ENCODE measurements at regions not wholly inside any gene's neighbourhood (a gene's known extent, or its start where the extent isn't known, plus 50 kb on each side); places are given as distances from the start of the nearest gene placed in this dataset.
"Not testable (repeated sequence)": the region's sequence is repeated elsewhere in the genome, so short reads cannot be mapped to it uniquely, and the experiment has no call there.

DNA sequence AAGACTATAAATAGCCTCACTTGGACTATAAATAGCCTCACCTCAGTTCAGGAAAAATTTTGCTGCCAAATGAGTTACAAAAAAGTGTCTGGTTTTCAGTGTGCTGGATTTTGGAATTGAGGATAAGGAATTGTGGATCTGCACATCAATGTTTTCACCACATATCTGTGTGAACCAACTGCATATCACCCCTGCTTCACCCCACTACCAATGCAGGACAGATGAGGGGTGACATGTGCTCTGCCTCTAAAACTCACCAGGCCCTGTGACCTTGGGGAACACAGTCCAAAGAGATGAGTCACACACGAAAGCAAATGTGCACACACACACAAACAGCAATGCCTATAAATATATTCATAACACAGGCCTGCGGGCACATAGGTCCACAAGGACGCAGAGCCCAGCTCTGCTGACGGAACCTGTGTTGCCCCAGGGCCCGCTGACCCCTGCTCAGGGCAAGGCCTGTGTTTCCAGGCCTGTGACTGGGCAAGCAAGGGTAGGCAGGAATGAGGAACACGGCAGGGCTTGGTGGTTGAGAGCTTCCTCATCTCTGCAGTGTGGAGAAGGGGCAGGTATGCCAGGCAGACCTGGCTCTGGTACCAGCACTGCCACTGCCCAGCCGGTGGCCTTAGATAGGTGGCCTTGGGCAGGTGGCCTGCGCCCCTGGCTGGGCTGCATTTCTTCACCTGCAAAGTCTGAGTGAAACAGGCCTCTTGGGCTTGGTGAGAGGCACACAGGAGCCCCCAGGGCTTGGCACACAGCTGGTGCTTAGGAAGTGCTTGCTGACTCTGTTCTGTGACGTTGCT lies 82.4 kb downstream of the ARL6IP4 start:
- DNase-seq (ENCODE audit: low spot score) (peak; percentile 39), FAIRE-seq (no peak)

DNA sequence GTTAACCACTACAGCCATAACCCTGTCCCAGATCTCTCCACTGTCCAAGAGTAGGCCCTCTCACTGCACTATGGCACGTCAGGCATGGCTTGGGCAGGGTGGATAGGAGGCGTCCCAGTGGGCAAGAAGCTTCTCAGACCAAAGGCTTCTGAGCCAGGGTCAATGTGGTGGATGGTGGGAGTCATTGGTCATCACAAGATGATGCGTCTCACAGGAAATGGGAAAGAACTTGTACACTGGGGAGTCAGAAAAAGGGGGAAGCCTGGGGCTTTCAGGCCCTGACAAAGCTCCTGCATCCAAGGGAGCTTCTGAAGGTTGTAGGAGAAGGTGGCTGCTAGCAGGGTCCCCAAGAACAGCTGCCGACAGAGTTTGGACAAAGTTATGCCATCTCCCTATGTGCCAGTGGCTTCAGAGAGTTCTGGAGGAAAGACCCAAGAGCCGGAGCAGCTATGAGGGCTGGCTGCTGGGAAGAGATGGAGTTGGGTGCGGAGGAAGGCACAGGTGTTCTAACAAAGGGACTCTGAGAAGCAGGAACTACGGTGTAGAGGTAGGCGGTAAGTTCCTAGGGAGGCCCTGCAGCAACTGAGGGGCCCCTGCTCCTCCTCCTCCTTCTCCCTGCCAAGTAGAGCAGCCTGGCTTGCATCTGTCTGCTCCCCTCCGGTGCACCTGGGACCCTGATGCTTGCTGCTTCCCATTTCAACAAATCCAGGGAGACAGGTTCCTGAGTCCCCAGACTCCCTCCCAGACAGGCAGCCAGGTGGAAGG lies 81.1 kb downstream of the ARL6IP4 start:
- DNase-seq (ENCODE audit: low spot score) (no peak), FAIRE-seq (no peak)

DNA sequence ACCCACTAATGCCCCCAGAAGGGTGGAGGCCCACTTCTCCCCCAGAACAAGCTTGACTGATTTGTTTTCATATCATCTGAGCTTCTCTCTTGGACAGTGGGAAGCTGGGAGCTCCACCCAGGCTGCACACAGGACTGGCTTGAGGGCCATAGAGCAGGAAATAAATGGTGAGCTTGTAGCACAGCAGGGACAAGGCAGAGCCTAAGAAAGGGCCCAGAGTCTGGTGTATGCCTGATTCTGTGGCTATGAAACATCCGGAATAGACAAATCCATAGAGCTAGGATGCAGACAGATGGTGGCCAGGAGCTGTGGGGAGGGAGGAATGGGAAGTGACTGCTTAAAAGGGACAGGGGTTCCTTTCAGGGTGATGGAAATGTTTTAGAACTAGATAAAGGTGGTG lies 79.0 kb downstream of the ARL6IP4 start:
- DNase-seq (ENCODE audit: low spot score) (no peak), FAIRE-seq (no peak)

DNA sequence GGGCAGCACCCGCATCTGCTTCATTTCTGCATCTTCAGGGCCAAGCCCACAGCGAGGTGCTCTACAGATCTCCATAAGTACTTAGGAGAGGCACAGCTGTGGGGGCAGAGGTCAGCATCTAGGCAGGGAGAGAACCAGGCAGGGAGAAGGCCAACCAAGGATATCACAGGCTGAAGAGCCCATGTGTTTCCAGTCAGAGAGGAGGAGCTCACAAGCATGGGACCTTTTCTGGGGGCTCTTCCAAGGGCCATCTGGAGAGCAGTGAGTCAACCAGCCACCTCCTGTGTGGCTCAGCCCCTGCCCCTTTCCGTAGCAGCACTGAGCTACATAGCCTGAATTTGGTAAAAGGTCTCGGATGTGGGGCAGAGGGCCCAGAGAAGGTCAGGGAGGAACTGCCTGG lies 78.5 kb downstream of the ARL6IP4 start:
- DNase-seq (ENCODE audit: low spot score), result no peak
- FAIRE-seq, result no peak

DNA sequence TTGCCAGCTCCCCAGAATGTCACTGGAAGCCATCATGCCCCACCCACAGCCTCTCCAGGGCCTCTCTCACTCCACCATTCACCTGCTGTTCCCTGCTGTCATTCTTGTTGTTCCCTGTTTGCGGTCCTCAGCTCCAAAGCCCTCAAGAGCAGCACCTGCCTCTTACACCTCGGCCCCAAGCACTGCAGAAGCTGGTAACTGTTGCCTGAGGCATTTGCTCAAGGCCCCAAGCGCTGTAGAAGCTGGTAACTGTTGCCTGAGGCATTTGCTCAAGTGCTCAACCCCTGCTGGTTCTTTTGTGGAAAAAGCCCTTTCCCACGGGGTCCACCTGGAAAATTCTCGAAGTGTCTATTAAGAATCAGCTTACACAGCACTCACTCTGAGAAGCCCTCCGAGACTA lies 78.0 kb downstream of the ARL6IP4 start:
- no peak for FAIRE-seq
- no peak for DNase-seq (ENCODE audit: low spot score)

DNA sequence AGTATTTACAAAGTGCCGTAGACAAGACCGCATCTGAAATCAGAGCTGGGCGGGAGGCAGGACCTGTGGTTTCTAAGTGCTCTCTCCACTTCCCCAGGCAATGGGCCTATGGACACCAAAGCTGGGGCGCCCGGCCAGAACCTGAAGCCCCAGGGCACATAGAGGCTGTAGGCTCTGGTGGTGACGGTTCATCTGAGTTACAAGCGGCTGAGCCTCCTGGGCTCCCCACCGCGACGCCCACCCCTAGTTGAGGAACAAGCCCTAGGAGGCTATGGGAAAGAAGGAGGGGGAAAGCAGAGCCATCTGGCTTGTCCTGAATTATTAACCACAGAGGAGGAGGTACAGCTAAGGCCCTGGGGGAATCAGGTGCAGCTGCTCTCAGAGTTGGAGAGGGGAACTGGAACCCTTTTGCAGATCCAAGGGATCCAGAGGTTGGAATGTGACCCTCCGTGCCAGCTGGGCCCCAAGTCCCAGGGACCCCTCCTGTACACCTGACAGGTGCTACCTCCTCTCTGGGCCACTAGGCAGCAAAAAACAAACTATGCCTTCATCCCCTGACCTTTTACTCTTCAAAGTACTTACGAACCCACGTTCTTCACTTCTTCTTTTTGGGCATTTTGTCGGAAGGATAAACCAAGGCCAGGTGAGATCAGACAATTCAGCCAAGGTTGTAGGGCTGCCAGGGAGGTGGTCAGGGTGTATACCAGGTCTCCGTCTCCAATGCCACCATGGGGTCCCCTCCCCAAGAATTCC lies 77.2 kb downstream of the ARL6IP4 start:
- no peak for FAIRE-seq
- no peak for DNase-seq (ENCODE audit: low spot score)

DNA sequence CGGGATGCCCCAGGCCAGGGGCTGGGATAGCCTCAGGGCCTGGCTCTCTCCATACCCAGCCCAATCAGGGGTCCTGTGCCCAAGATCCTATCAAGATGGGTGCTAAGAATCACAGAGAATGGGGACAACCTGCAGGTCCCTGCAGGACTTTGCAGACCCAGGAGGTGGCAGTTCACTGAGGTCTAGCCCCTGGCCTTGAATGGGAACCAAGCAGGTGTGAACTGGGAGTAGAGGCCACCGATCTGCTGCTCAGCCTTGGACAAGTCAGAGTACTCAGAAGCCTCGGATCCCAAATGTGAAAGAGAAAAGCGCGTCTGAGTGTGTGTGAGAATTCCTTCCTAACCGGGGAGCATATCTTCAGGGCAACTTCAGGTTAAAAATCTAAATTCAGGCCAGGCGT lies 76.2 kb downstream of the ARL6IP4 start:
- no peak for DNase-seq (ENCODE audit: low spot score)
- FAIRE-seq, result no peak

DNA sequence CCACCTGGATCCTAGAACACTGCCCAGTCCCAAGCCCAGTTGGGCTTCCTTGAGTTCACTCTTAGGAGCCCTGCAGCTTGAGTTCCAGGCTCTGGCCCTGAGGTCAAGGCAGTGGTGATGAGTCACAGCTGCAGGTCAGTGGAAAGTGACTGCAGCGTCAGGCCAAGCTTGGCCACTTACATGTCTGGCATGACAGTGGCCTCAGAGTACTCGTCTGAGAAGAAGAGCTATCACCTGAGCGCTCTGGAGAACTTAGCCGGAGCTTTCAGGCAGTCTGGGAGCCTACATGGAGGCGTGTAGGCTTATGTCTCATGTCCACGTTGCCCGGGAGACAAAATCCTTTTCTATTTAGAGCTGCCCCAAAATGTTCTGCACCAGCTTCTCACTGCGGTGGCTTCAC lies 75.6 kb downstream of the ARL6IP4 start:
- FAIRE-seq, result no peak

DNA sequence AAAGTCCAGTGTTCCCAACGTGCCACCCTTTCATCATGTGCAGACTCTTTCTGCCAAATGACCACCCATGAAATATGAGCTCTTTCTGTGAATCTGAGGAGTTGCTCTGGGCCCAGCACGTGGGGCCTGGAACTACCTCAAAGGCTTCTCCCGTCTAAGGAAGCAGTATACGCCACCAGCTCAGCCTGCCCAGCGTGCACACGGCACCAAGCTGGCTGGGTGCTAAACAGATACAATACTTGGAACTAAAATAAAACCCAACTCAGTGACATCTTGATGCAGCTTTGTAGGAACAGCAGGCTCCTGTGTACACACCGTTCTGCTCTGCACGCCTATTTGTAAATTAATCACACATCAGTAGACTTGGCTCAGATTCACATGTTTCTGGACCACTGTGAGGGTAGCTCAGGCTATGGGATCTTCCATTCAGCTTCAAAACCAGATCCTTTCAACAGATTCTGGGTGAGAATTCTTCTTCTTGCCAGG lies 74.8 kb downstream of the ARL6IP4 start:
- FAIRE-seq (no peak), DNase-seq (ENCODE audit: low spot score) (no peak)

More for the DNA sequence above, 75.6 kb downstream of the ARL6IP4 start:
- no peak for DNase-seq (ENCODE audit: low spot score)

DNA sequence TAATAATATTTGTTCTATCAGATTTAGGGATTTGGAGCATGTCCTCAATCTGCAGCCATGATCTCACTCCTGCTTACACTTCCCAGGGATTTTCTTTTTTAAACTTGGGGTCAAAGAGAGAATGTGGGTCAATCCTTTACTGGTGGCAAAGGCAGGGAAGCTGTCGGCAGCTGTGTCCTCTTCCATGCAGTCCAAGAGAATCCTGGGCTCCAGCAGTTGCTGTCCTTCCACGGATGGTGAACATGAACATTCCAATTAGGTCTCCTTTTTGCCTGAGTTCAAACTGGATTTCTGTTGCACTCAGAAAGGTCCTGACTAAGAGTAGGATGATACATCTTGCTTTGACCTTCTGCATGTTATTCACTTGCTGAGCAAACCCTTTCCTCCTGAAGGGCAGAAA lies 73.9 kb downstream of the ARL6IP4 start:
- FAIRE-seq (no peak), DNase-seq (ENCODE audit: low spot score) (no peak)

DNA sequence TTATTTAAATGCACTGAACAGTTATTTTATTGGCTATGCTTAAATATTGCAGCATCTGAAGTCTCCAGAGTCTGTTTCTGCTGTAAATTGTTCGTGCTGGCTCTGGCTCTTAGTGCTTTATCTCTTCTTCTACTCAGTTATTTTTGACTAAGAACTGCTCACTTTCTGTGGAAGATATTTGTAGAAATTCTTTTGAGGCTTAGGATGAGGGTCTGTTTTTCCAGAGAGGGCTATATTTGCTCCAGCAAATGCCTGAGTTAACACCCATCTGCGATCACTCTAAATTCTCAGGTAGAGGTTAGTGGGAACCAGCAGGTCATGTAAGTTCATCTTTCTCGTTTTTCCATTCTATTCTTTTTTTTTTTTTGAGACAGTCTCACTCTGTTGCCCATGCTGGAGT lies 71.1 kb downstream of the ARL6IP4 start:
- no peak for DNase-seq (ENCODE audit: low spot score)
- FAIRE-seq, result no peak

DNA sequence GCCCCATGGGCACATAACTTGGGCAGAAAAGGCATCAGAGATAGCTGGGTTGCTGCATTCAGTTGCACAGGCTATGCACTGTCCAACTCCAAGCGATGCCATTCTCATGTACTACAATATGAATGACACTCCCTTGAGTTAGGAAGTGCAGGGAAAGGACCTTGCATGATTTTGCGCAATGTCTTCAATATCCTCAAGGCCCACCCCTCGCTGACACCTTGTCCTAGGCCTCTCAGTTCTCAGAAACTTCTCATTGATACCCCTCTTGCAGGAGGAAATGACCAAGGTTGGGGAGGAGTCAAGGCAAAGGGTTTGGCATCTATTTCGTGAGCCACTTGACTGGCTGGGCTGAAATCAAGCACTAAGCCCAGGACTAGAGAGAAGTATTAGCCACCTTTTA lies 70.4 kb downstream of the ARL6IP4 start:
- FAIRE-seq, result no peak
- DNase-seq (ENCODE audit: low spot score), result no peak

DNA sequence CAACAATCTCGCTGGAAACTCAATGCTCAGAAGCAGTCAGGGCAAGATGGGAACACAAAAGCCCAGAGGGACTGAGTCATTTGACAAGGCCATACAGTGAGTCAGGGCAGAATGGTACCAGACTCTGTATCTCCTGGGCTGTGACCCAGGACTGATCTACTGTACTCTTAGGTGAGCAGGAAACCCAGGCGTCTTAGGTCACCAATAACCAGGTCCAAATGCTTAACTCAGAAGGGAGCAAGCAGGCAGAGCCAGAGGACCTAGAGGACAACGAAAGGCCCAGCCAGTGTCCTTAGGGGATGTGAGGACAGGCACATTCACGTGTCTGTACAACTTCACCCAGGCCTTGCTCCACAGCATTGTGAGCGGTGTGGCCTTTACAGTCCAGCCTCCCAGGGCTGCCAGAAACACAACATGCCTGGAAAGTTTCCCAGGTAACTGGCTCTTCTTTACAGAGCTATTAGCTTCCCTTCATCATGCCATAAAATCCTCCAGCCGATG lies 69.9 kb downstream of the ARL6IP4 start:
- DNase-seq (ENCODE audit: low spot score) (no peak), FAIRE-seq (no peak)

DNA sequence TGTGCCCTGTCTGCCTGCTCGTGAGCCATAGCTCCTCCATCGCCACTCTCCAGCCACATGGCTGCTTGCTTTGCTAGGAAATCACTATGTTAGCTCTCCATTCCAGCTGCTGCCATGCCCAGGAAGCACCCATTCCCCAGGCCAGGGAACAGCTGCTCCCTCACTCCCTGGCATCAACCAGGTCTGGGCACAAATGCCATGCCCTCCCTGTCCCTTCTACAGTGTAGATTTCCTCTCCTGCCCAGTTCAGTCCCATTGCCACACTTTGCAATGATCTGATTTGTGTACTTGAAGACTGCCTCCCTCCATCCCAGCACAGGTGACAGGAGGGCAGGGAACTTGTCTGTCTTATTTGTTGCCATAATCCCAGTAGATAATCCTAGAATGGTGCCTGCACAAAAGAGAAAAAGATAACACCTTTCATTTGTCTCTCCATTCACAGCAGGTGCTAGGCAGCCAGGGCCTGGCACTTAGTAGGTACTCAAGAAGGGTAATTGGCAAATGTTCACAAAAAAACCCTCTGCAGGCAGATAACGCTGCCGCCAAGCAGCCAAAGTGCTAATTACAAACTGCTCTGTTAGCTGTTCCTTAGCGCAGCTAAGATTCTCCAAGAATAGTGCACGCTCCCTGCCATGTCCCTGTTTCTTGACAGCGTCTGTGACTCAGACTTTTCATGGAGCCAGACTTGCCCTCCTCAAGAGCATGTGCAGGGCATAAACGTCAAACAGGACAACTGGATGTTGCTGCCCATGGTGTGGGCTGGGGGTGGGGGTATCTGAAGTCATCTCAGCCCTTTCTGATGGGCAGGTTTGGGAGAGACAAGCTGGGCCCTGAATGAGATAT lies 69.1 kb downstream of the ARL6IP4 start:
- DNase-seq (ENCODE audit: low spot score) (no peak), FAIRE-seq (no peak)

DNA sequence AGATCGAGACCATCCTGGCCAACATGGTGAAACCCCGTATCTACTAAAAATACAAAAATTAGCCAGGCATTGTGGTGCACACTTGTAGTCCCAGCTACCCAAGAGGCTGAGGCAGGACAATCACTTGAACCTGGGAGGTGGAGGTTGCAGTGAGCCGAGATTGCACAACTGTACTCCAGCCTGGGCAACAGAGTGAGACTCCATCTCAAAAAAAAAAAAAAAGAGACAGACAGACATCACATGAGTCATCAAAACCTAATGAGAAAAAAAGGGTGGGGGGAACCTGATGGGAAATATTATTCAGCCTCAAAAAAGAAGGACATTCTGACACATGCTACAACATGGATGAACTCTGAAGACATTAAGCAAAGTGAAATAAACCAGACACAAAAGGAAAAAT lies 67.4 kb downstream of the ARL6IP4 start:
- FAIRE-seq; DNase-seq (ENCODE audit: low spot score): not testable (repeated sequence)

DNA sequence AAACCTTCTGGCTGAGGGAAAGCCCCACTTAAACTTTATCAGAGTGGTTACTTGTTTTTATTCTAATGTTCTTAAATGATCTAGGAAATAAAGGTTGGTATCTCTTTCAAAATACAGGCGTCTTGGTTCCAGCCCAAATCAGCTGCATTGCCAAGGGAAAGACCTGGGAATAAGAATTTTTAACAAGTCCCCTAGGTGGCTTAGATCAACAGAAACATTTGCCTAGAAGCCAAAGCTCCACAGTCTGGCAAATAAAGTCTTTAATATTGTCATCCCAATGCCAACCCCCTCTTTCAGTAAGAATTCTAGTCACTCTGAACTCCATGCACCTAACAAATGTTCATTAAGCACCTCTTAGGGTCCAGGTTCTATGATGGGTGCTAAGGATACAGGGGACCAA lies 66.8 kb downstream of the ARL6IP4 start:
- DNase-seq (ENCODE audit: low spot score) (no peak), FAIRE-seq (no peak)

DNA sequence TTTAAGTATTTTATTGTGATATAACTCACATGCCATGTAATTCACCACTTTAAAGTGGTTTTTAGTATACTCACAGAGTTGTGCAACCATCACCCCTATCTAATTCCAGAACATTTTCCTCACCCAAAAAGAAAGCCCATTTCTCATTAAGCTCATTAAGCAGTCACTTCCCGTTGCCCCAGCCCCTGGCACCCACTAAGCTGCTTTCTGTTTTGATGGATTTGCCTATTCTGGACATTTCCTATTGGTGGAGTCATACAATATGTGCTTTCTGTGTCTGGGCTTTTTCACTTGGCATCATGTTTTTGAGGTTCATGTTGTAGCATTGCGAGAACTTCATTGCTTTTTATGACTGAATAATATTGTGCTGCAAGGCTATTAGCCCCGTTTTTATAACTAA lies 66.0 kb downstream of the ARL6IP4 start:
- FAIRE-seq, result no peak
- DNase-seq (ENCODE audit: low spot score), result no peak

DNA sequence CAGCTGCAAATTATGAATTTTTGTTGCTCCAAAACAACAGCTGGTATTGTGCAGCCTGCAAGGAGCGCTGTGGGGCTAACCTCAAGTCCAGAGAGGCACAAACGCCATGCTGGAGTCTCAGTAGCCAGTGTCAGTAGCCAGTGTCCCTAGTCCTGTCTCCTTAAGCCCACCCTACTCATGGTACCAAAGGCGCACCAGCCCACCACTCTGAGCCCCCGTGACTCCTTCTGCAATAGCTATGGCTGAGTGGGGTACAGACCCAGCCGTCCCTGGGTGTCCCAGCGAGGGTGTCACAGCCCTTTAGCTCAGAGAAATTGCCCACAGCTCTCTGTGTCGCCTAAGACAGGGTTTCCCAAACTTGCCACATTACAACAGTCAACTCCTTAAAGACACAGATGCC lies 65.2 kb downstream of the ARL6IP4 start:
- no peak for DNase-seq (ENCODE audit: low spot score)
- FAIRE-seq, result no peak

DNA sequence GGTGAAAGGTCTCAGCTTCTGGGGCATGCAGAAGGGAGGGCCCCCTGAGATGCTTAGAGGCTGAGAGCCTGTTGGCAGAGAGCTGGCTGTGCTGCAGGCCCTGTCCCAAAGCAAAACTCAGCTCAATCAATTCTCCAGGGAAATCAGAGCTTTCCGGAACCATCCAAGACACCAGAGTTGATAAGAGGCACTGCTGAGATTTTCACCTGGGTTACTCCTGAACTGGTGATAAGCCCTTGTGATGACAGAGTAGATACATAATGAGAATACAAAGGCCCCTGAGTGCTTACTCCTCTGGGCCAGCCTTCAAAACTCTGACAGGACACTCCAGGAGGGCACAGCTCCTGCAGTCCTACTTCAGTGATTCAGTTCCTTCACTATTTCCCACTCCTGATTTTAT lies 63.9 kb downstream of the ARL6IP4 start:
- FAIRE-seq, result no peak
- DNase-seq (ENCODE audit: low spot score), result no peak

DNA sequence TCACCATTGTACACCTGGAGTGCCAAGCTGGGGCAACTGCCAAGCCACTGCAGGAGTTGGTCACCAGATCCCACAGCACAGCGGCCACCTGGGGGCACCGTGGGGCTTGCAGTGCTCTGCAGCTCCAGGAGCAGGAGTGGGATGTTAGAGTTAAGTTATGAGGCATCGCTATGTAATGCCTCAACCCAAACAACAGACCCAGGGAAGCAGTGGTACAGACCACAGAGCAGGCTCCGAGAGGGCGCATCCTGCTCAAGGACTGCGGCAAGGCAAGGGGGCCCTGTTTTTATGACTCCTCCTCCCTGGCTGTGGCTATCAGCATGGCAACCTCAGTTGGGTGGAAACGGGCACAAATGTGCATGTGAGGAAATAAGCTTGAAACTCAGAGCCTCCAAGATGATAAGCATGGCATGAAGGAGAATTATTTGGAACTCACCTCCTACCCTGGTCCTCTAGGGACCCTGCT lies 63.1 kb downstream of the ARL6IP4 start:
- DNase-seq (ENCODE audit: low spot score), result peak; percentile 84
- FAIRE-seq, result peak; percentile 95

DNA sequence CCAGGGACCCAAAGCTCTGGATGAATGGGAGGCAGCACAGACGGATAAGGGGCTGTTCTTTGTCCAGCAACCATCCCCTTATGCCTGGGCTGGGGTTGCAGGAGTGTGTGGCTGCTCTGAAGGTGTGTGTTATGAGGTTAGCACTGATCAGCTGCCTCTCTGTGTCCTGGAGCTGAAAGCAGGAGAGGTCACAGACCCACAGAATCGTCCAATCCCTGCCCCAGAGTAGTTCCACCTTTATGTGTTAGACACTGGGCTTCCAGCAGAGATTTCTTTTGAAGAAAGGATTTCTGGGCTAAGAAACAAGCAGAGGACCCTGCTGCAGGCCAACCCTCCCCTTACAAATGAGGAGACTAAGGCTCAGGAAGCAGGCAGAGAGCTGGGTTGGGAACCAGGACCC lies 62.4 kb downstream of the ARL6IP4 start:
- no peak for DNase-seq (ENCODE audit: low spot score)
- FAIRE-seq, result no peak
